Bone marrow (tissue), 2 donors: ENCODE measurements at regions not wholly inside any gene's neighbourhood (a gene's known extent, or its start where the extent isn't known, plus 50 kb on each side); places are given as distances from the start of the nearest gene placed in this dataset.

Experiments
- DNase-seq, 2 donors: peaks; one replicate each; lab custom pipeline; 2025; lab: John Stamatoyannopoulos, UW

DNA sequence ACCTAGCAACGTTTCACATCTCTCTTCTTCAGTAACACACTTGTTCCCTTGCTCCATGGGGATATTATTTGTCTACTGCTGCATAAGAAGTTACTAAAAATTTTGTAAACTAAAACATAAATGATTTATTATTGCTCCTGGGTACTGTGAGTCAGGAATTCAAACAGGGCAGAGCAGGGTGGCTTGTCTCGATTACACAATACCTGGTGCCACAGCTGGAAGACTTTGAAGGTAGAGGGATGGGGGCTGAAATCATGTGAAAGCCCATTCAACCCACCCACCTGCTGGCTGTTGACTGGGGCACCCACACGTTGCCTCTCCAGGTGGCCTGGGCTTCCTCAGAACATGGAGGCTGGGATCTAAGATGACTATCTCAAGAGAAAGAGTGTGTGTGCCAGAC lies 213.2 kb downstream of the ESM1 start:
- DNase-seq: no peak

DNA sequence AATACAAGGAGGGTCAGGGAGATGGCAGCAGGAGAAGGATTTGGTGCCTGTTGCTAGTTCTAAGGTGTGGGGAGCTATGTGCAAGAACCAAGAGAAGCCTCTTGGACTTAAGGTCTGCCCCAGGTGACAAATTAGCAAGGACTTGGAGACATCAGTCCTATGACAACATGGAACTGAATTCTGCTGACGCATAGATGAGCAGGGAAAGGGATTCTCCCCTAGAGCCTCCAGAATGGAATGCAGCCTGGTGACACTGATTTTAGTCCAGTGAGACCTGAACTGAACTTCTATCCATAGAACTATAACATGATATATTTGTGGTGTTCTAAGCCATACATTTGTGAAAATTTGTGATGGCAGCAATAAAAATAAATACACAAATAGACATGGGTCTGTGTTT lies 215.6 kb downstream of the ESM1 start:
- no peak for DNase-seq

DNA sequence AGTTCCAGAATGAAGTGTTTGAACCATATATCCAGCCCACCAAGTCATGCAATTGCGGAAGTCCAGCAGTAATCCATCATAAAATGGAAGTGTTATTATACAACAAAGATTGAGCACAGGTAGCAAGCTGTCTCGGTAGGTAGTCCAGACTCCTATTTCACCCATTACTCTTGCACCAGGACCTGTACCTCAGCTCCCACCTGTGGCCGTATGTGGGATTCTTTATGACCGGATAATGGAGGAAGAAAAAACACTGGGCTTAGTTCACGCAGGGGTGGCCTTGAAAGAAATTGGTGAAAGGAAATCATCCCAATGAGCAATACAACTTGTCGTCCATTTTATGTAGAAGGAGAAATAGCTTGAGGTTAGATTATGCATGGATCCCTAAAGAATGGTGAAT lies 216.3 kb downstream of the ESM1 start:
- DNase-seq: no peak

DNA sequence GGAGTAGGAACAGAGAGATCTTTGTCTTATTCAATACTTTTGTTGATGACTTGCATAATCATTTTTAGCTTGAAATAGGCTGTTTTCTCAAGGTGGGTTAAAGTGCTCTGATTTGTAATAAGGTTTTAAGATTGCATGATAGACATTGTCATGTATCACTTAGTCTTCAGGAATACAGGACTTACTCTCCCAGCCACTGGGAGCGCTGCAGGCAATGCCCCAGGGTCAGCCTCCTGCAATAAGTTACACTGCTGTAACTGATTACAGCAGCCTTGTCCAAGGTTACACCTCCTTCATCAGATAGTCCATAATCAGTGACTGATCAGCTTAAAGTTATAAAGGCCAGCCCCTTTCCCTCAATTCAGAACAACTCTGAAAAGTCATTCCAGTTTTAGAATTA lies 218.6 kb downstream of the ESM1 start:
- no peak for DNase-seq

DNA sequence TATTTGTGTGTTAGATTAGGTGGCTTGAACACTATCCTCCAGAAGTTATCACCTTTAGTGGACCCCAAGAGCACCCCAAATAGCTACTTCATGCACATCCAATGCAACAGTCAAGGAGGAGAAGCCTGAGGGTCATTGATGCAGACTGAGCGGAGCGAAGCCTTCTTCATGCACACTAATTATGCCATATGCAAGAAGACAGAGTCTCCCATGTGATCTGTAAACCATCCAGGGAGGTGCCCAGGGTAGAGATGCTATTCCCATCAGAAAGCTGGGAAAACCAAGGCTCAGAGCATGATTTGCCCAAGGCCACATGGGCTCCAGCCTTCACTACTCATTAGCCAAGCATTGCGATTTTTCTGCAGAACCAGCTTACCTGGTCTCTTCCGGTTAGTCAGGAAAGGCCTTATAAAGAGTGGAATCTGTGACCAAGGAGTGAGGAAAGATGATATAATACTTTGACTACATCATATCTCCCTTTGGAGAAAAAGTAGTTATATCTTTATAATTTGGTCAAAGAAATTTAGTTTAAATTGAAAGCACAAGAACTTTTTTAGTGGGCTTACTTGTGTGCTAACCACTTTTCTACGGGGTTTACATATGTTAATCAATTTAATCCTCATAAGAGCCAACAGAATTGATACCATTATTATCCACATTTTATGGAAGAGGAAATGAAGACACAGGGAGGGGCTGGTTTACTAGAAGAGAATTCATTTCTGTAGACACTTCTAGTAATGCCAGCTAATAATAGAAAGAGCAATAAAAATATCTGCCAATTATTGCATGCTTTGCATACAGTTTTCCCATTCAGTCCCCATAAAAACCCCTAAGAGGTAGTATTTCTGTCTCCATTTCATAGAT lies 220.0 kb downstream of the ESM1 start:
- DNase-seq: no peak

DNA sequence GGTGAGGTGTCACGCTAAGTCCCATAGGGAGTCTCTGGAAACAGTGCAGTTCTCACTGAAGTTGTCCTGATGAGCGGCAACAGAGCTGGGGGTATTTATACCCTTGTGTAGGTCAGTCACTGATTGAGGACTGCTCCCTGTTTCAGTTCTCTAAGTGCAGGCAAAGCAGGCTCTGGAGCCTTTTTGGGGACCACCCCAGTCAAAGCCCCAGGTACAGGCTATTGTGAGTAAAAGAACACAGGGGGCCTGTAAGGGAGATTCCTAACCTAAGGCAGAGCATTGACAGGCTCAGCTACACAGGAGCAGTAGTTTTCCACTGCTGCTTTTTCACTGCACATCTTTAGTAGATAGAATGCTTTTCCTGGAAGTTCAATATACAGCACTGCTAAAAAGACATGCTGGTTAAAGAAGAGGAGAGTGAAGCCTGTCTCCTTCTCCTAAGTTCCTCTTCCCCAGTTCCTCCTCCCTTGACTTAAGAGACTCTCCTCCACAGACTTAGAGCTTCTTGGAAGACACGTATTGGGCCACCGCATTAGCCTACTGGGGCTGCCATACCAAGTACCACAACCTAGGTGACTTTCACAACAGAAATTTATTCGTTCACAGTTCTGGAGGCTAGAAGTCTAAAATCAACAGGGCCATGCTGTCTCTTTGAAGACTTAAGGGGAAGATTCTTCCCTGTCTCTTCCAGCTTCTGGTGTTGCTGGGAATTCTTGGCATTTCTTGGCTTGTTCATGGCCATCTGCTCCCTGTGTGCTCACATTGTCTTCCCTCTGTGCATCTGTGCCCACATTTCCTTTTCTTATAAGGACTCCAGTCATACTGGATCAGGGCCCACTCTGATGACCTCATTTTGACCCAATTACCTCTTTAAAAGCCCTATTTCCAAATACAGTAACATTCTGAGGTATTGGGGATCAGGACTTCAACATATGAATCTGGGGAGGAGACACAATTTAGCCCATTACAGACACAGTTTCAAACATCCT lies 221.0 kb downstream of the ESM1 start:
- no peak for DNase-seq

DNA sequence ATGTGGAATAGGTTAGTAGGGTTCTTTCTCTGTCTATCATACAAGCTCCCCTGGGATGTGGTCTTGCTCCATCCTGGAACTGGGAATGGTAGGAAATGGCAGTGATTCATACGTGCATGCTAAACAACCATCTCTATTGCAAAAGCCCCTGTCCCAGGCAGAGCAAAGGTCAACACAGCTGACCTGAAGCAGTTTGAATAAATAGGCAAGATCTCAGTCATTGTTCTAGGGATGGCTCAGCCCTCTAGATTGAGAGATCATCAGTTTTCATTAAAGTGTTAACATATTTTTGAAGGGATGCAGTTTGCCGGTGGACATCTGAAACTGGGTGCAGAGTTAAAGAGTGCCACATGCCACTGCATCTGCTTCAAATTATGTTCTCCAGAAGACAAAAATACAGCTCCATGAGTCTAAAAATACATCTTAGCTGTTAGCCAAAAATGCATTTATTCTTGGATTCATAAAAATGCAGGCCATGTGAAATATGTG lies 224.1 kb downstream of the ESM1 start:
- no peak for DNase-seq

- no peak for DNase-seq
Measured at GRCh38 chr5:54760182-54760935, 225.0 kb downstream of the ESM1 start.

DNA sequence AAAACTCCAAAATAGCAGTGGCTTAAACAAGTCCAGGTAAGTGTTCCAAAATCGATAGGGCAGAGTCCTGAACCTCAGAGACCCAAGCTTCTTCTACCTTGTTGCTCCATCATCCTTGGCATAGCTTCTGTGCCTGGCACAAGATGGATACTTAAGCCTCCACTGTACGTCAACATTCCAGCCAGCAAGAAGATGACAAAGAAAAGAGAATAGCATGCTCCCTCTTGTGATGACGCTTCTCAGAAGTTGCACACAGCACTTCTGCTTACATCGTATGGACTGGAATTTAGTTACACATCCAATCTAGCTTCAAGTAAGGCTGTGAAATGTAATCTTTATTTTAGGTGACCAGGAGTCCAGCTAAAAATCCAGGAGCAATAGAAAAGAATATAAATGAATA lies 227.4 kb downstream of the ESM1 start:
- DNase-seq: no peak

DNA sequence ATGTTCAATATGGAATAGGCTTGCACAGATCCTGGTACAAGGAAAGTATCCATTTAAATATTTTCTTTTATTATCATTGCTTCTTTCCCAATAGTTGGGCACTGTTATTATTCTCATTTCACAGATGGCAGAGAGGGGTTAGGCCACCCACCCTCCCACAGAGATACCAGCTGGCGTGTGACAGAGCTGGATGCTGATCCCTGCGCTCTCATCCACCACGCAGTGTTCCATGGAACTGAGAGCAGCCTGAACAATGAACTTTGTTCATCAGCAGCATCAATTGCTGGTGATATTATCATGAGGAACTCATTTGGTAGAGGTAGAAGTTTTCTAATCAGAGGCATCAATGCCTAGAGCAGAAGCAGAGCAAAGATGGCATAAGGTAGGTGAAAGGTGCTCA lies 227.9 kb downstream of the ESM1 start:
- no peak for DNase-seq

GRCh38 chr5:54756796-54757402 lies 228.5 kb downstream of the ESM1 start:
- DNase-seq: no peak

DNA sequence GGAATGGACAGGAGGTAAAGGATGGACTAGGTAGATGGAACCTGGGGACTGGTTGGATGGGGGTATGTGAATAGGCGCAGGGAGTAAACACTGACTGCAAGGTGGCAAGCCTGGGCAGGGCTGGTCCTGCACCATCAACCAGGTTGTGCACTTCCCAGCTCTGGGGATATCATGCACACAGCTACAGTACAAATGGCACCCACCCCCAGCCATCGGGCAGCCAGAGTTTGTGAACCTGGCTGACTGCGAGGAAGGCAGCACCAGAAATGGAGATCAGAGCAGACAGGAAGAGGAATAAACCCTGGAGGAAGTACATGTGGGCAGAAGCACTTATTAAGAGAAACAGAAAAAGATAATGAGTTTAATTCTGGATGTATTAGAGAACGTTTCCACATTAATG lies 229.1 kb downstream of the ESM1 start:
- DNase-seq: peak in 1 of 2 donors; percentile 35

DNA sequence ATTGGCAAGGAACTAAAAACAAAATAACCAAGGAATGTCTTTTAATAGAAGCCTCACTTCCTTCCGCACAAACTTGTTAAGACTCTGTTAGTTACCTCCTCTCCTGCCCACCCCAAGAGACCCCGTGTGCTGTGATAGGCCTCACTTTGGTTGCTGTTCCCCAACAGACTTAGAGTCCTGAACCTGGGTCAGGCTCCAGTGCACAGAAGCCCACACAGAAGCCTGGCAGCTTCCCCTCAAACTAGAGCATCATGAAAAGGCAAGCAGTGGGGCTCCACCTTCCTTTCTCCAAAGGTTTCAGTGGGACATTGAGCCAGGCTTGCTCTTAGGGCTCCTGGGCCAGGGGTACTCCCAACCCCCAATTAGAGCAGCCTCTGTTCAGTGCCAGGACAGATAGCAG lies 230.5 kb downstream of the ESM1 start:
- no peak for DNase-seq

GRCh38 chr5:54754420-54754819 lies 231.0 kb downstream of the ESM1 start:
- DNase-seq: no peak

DNA sequence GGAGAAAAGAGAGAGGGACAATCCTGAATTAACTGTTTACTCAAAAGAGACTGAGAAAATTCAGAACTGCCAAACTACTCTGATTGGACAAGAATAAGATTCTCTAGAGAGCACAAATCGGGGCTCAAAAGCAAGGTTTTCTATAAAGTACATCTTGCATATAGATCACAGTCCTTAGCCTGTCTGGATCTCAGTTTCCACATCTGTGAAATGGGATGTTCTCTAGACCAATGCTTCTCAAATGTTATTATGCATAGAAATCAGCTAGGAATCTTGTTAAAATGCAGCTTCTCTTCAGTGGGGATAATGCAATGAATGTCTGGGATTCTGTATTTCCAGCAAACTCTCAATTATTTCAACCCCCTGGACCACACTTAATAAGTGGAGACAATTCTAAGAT lies 231.6 kb downstream of the ESM1 start:
- DNase-seq: no peak

DNA sequence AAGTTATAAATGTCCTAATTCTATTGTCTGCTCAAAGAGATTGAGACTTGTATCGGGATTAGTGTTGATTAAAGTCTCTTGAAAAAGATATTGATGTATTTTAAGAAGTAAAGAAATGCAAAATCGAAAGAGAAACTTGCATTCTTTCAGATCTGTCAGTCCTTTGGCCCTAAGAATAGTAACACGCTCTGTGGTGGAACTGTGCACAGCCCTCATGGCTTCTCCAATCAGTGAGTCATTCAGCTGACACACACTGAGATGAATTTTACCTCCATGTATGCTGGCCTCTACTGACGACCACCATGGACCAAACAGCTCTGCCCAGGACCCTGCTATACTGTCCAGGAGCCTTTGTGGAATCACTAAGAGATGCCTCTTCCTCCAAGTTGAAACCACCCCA lies 232.4 kb downstream of the ESM1 start:
- peak in 1 of 2 donors; percentile 74 for DNase-seq

- no peak for DNase-seq
Measured at GRCh38 chr5:54748527-54748926, 231.0 kb downstream of the SNX18 start.

DNA sequence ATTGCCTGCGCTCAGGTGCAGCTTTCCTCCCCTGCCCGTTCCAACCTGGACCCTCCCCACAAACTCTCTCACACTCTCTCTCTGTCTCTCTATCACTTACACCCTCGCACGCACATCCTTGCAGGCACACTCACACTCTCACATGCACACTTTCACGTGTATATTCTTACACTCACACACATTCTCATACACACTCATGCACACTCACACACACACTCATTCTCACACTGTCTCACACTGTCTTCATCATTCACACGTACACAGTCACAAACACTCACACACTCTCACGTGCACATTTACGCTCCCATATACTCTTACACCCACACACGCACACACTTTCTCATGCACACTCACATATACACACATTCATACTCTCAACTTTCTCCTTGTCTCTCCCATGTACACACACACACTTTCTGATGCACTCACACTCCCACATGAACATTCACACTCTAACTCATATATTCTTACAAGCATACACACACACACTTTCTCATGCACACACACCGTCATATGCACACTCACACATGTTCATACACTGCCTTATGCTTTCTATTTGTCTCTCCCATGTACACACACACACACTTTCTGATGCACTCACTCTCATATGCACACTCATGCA lies 229.3 kb downstream of the SNX18 start:
- DNase-seq: no peak

GRCh38 chr5:54746346-54746745 lies 228.8 kb downstream of the SNX18 start:
- no peak for DNase-seq

DNA sequence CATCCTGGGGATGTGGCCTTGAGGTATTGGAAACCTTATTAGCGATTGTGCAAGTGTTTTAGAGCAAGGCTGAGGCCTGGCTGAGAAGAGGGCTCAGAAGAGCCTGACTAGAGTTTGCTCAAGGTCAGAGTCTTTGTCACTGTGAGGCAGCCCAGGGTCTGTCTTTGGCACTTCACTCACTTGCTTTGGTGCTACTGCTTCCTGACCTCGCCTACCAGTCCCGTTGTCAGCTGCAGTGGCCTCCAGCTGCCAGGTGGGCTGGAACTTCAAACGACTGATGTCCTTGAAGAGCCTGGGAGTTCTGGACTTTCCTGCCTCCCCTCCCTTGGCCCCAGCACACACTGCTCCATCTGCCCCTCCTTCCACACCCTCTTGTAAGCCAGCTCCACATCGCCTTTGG lies 228.0 kb downstream of the SNX18 start:
- DNase-seq: no peak
